Activated naive CD4-positive, alpha-beta T cell treated with anti-CD3 and anti-CD28 coated beads, Interleukin-2, amount 50 U/mL, for 24 hours (primary cell): ENCODE measurements at regions not wholly inside any gene's neighbourhood (a gene's known extent, or its start where the extent isn't known, plus 50 kb on each side); places are given as distances from the start of the nearest gene placed in this dataset.

Experiments used
- H3K27ac Mint-ChIP-seq: one replicate; pipeline ENCODE4 v1.8.0; 2021; ENCODE audit warnings: mild to moderate bottlenecking, mixed read lengths
- H3K27me3 Mint-ChIP-seq: one replicate; pipeline ENCODE4 v1.8.0; 2021; ENCODE audit warnings: mixed read lengths
- H3K36me3 Mint-ChIP-seq: one replicate; pipeline ENCODE4 v1.8.0; 2021; ENCODE audit warnings: mixed read lengths
- H3K4me1 Mint-ChIP-seq: one replicate; pipeline ENCODE4 v1.8.0; 2021; ENCODE audit warnings: mixed read lengths
- H3K4me3 Mint-ChIP-seq: one replicate; pipeline ENCODE4 v1.8.0; 2021; ENCODE audit warnings: mild to moderate bottlenecking, mixed read lengths
- H3K9me3 Mint-ChIP-seq: one replicate; pipeline ENCODE4 v1.8.0; 2021; ENCODE audit warnings: mixed read lengths

- Mint-ChIP-seq H3K4me1 (no peaks in the 10 kb centered on the region), H3K27ac (no peak overlapping the region), H3K36me3 (peaks cover 3% of the 10 kb centered on the region), H3K27me3 (peaks cover 8% of the 10 kb centered on the region), H3K4me3 (no peak overlapping the region), H3K9me3 (no peaks in the 10 kb centered on the region)
Observed at GRCh38 chr20:24862606-24863005, 86.5 kb upstream of the CST7 start.

GRCh38 chr20:24863356-24863755 is 85.7 kb upstream of the CST7 start:
- Mint-ChIP-seq H3K27me3 (peaks cover 8% of the 10 kb centered on the region), H3K4me3 (no peak overlapping the region), H3K4me1 (no peaks in the 10 kb centered on the region), H3K36me3 (peaks cover 3% of the 10 kb centered on the region), H3K9me3 (no peaks in the 10 kb centered on the region), H3K27ac (no peak overlapping the region)

- peaks cover 3% of the 10 kb centered on the region for H3K27me3 Mint-ChIP-seq
- H3K27ac Mint-ChIP-seq, result no peak overlapping the region
- no peak overlapping the region for H3K4me3 Mint-ChIP-seq
- no peaks in the 10 kb centered on the region for H3K36me3 Mint-ChIP-seq
- H3K9me3 Mint-ChIP-seq, result no peaks in the 10 kb centered on the region
- no peaks in the 10 kb centered on the region for H3K4me1 Mint-ChIP-seq
Observed at GRCh38 chr20:24866008-24866407, 83.1 kb upstream of the CST7 start.

DNA sequence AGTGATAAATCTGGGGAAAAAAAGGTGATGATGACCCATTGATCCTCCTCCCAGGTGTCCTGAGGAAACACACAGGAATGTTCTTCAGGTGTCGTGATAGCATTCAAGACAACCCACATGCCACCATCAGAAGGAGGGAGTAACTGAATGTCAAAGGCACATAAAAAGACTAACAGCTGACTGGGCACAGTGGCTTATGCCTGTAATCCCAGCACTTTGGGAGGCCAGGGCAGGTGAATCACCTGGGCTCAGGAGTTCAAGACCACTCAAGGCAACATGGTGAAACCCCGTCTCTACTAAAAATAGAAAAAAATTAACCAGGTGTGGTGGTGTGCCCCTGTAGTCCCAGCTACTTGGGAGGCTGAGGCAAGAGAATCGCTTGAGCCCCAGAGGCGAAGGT is 82.3 kb upstream of the CST7 start:
- H3K36me3 Mint-ChIP-seq, result no peaks in the 10 kb centered on the region

GRCh38 chr20:24867556-24867955 is 81.5 kb upstream of the CST7 start:
- Mint-ChIP-seq H3K36me3 (no peaks in the 10 kb centered on the region), H3K4me3 (no peak overlapping the region), H3K9me3 (no peaks in the 10 kb centered on the region), H3K27ac (no peak overlapping the region), H3K4me1 (no peaks in the 10 kb centered on the region), H3K27me3 (no peaks in the 10 kb centered on the region)

More for the DNA sequence above, 82.3 kb upstream of the CST7 start:
- no peaks in the 10 kb centered on the region for H3K4me1 Mint-ChIP-seq
- peaks cover 2% of the 10 kb centered on the region for H3K27me3 Mint-ChIP-seq
- no peak overlapping the region for H3K27ac Mint-ChIP-seq
- no peaks in the 10 kb centered on the region for H3K9me3 Mint-ChIP-seq
- H3K4me3 Mint-ChIP-seq, result no peak overlapping the region

GRCh38 chr20:24868396-24868927 is 80.6 kb upstream of the CST7 start:
- Mint-ChIP-seq H3K36me3 (no peaks in the 10 kb centered on the region), H3K4me1 (no peaks in the 10 kb centered on the region), H3K27ac (no peak overlapping the region), H3K27me3 (no peaks in the 10 kb centered on the region), H3K4me3 (no peak overlapping the region), H3K9me3 (no peaks in the 10 kb centered on the region)

- Mint-ChIP-seq H3K36me3 (no peaks in the 10 kb centered on the region), H3K27ac (no peak overlapping the region), H3K27me3 (no peaks in the 10 kb centered on the region), H3K4me3 (no peak overlapping the region), H3K9me3 (no peaks in the 10 kb centered on the region), H3K4me1 (no peaks in the 10 kb centered on the region)
Observed at GRCh38 chr20:24868959-24869358, 80.1 kb upstream of the CST7 start.

DNA sequence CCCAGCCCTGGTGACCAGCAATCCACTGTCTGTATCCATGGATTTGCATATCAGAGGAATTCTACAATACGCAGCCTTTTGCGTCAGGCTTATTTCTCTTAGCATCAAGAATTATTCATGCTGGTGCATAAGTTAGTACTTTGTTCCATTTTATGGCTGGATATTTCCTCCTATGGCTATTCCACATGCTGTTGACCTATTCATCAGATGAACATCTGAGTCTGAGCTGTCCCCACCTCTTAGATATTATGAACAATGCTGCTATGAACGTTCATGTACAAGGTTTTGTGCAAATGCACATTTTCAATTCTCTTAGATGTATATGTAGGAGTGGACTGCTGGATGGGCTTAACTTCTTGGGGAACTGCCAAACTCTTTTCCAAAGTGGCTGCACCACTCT is 79.0 kb upstream of the CST7 start:
- Mint-ChIP-seq H3K4me3 (no peak overlapping the region), H3K36me3 (no peaks in the 10 kb centered on the region), H3K4me1 (no peaks in the 10 kb centered on the region), H3K27me3 (no peaks in the 10 kb centered on the region), H3K27ac (no peak overlapping the region), H3K9me3 (no peaks in the 10 kb centered on the region)

DNA sequence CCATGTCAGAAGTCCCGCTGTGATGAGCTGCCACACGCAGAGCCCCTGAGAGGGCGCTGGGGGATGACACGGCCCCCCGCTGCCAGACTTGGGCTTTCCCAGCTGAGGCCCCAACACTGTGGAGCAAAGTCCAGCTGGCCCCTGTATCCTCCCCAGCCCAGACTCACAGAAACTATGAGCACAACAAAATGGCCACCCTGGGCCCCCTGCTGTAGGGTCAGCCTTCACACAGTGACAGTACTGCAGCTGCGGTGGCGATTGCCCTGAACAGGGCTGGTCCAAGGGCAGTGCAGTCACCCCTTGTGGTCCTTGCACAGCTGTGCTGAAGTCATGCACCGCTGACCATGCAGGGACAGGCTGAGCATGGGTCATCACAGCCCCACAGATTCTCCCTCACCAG is 78.2 kb upstream of the CST7 start:
- no peaks in the 10 kb centered on the region for H3K4me1 Mint-ChIP-seq
- no peaks in the 10 kb centered on the region for H3K27me3 Mint-ChIP-seq
- H3K9me3 Mint-ChIP-seq, result no peaks in the 10 kb centered on the region
- H3K27ac Mint-ChIP-seq, result no peak overlapping the region
- H3K36me3 Mint-ChIP-seq, result no peaks in the 10 kb centered on the region
- no peak overlapping the region for H3K4me3 Mint-ChIP-seq

DNA sequence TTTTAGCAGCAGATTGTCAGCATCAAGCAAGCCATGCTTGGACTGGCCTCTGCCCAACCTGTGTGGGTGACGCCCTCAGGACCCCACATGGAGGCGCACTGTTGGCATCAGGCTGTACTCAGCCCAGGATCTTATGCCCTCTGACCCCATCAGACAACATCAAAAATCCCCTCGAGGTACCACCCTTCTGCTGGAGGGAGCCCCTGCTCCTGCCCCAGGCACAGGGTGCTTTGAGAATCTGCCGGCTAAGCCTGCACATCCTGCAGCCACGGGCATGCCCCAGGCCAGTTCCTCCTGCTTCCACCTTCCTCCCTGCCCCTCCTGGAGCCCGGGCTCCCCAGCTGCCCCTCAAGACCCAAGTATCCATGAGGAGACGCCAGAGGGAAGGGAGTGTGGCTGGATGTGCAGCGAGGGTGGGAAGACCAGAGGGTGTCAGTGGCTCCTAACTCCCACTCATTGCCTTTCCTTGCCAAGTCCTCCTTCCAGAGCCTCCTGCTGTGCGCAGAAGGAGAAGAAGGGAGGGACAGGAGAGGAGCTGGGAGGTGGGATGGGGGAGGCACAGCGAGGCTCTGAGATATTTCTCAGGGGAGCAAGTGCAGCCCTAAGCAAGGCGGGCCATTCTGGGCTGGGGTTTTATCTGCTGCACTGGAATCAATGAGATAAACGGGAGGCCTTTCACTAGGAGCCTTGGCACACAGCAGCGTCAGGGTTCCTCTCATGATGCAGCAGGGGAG is 77.4 kb upstream of the CST7 start:
- no peaks in the 10 kb centered on the region for H3K9me3 Mint-ChIP-seq
- no peak overlapping the region for H3K4me3 Mint-ChIP-seq
- H3K27me3 Mint-ChIP-seq, result no peaks in the 10 kb centered on the region
- no peaks in the 10 kb centered on the region for H3K36me3 Mint-ChIP-seq
- H3K27ac Mint-ChIP-seq, result no peak overlapping the region
- no peaks in the 10 kb centered on the region for H3K4me1 Mint-ChIP-seq

DNA sequence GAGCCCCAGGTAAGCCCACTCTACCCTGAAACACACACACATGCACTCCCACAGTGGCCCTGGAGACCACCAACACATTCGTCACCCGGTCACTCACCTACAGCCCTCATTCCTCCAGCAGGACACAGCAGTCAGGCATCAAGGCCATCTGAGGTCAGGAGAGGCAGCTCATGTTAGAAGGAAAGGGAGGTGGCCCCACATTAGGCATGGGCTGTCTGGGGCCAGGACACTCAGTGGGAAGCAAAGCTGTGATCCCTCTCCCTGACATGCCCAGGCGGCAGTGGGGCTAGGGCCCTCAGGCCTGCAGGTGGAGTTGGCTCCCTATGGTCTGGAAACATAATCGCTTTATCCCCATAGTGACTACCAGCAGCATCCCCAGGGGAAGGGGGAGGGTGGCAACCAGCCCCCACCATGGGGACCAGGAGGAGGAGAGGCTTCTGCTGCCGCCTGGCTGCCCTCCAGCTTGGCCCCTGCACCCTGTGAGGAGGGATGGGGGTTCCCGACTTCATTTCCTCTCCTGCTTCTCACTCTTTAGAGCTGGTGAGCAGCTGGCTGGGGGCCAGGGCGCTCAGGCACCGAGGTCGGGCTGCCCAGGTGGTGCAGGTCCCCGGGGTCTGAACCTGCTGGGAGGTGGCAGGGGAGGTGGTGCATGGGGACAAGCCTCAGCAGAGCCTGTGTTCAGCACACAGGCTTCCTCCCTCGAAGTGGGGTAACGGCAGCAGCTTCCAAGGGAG is 76.6 kb upstream of the CST7 start:
- no peak overlapping the region for H3K4me3 Mint-ChIP-seq
- no peak overlapping the region for H3K27ac Mint-ChIP-seq
- H3K27me3 Mint-ChIP-seq, result no peaks in the 10 kb centered on the region
- H3K4me1 Mint-ChIP-seq, result no peaks in the 10 kb centered on the region
- no peaks in the 10 kb centered on the region for H3K9me3 Mint-ChIP-seq
- H3K36me3 Mint-ChIP-seq, result no peaks in the 10 kb centered on the region

DNA sequence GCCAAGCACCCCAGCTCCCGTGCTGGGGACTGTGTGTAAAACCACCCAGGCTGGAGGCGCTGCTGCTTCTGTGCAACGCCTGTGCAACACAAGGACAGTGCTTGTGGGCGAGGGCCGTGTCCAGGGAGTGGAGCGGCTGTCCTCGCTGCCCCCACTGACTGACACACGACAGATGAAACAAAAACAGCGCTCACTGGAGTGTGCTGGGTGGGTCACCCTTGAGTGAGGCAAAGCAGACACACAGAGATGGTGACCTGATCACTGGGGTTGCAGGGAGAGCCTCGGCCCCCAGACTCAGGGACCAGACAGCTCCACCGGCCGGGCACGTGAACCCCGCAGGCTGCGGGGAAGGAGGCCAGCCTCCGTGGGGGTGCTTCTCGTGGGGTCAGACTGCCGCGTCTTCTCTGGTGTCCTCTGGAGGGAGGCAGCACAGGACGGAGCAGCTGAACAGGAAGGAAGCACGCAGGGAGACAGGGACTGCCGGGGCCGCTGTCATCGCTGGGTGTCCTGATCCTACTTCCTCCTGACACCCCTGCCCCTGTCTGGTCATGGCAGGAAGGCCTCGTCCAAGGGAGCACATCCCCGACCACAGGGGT is 75.9 kb upstream of the CST7 start:
- no peaks in the 10 kb centered on the region for H3K27me3 Mint-ChIP-seq

DNA sequence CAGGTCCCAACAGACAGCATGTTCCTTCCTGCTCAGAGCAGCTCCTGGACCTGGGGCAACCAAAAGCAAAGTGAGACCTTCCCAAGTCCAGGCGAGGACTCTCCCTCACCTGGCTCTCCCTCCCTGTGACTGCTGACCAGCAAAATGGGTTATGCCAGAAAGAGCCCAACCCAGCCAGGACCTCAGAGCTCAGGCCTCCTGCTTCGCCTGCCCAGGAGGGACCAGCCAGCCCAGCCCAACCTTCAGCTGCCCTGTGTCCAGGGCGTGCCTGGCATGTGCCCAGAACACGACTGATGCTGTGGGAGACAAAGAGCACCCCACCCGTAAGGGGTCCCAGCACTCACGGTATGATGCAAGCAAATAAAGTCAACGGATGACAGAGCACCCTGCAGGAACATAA is 74.0 kb upstream of the CST7 start:
- no peak overlapping the region for H3K27ac Mint-ChIP-seq
- H3K36me3 Mint-ChIP-seq, result no peaks in the 10 kb centered on the region
- no peaks in the 10 kb centered on the region for H3K4me1 Mint-ChIP-seq
- H3K9me3 Mint-ChIP-seq, result no peaks in the 10 kb centered on the region
- no peak overlapping the region for H3K4me3 Mint-ChIP-seq
- H3K27me3 Mint-ChIP-seq, result no peaks in the 10 kb centered on the region

More for the DNA sequence above, 75.9 kb upstream of the CST7 start:
- no peak overlapping the region for H3K4me3 Mint-ChIP-seq
- H3K36me3 Mint-ChIP-seq, result no peaks in the 10 kb centered on the region
- H3K27ac Mint-ChIP-seq, result no peak overlapping the region
- H3K9me3 Mint-ChIP-seq, result no peaks in the 10 kb centered on the region
- H3K4me1 Mint-ChIP-seq, result no peaks in the 10 kb centered on the region

- Mint-ChIP-seq H3K36me3 (no peaks in the 10 kb centered on the region), H3K27me3 (no peaks in the 10 kb centered on the region), H3K27ac (no peak overlapping the region), H3K4me1 (no peaks in the 10 kb centered on the region), H3K9me3 (peaks cover 6% of the 10 kb centered on the region), H3K4me3 (no peak overlapping the region)
Observed at GRCh38 chr20:24877652-24878051, 71.4 kb upstream of the CST7 start.

DNA sequence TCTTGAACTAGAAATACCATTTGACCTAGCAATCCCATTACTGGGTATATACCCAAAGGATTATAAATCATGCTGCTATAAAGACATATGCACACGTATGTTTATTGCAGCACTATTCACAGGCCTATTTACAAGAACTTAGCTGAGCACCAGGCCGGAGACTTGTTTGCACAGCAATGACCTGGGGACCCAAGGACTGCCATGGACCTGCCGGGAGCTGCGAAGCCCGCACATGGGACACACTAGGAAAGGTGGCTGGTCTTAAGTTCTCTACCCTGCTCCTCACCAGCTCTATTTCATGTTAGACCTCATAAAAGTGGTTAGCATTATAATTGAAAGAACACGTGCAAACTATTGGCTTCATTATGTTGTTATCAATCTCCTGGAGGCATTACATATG is 70.4 kb upstream of the CST7 start:
- Mint-ChIP-seq H3K9me3 (peaks cover 16% of the 10 kb centered on the region), H3K4me3 (no peak overlapping the region), H3K27me3 (no peaks in the 10 kb centered on the region), H3K36me3 (peaks cover 3% of the 10 kb centered on the region), H3K27ac (no peak overlapping the region), H3K4me1 (no peaks in the 10 kb centered on the region)

DNA sequence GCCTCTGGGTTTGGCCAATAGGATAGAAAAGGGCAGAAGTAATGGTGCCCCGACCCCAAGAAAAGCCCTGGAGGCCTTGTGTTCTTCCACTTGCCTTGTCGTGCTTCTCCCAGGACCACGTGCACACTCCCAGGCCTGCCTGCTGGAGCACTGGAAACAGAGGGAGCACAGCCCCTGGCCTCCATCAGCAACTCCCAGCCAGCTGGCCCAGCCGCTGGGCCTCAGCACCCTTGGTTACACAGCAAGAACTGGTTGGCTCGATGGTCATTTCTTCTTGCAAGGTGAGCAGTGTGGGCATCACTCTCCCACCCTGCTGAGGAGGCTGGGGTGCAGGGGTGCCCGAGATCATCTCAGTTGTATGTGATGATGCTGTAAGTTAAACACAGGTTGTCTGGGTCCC is 69.2 kb upstream of the CST7 start:
- no peak overlapping the region for H3K4me3 Mint-ChIP-seq
- peaks cover 6% of the 10 kb centered on the region for H3K36me3 Mint-ChIP-seq
- no peaks in the 10 kb centered on the region for H3K27me3 Mint-ChIP-seq
- H3K9me3 Mint-ChIP-seq, result peaks cover 22% of the 10 kb centered on the region
- H3K4me1 Mint-ChIP-seq, result no peaks in the 10 kb centered on the region
- H3K27ac Mint-ChIP-seq, result no peak overlapping the region
